Ishikawa (cell line): ENCODE measurements at regions not wholly inside any gene's neighbourhood (a gene's known extent, or its start where the extent isn't known, plus 50 kb on each side); places are given as distances from the start of the nearest gene placed in this dataset.

ENCODE experiments used
- EP300 ChIP-seq: IDR thresholded peaks from 2 replicates; pipeline ENCODE4 v1.6.1; 2012; ENCODE audit warnings: borderline replicate concordance
- TAF1 ChIP-seq: IDR thresholded peaks from 2 replicates; pipeline ENCODE4 v1.6.1; 2012; ENCODE audit warnings: low read depth, mild to moderate bottlenecking
- TEAD4 ChIP-seq: IDR thresholded peaks from 2 replicates; pipeline ENCODE4 v1.6.1; 2012
- YY1 ChIP-seq: IDR thresholded peaks from 2 replicates; pipeline ENCODE4 v1.6.1; 2012; ENCODE audit warnings: low read depth

- TF ChIP-seq TAF1 (no peak), TEAD4 (no peak), YY1 (no peak), EP300 (no peak)
Observed at GRCh38 chr16:14011001-14011400, 60.1 kb upstream of the MRTFB start.
